Neural cell (in vitro differentiated cells): ENCODE measurements at regions not wholly inside any gene's neighbourhood (a gene's known extent, or its start where the extent isn't known, plus 50 kb on each side); places are given as distances from the start of the nearest gene placed in this dataset.

Source experiments
- H2AFZ ChIP-seq: fragments of 200-600, 300-800 bp; sonication (generic), shearing (Covaris generic); 2 replicates; pipeline ENCODE4 v1.6.0; 2014; ENCODE audit warnings: low read depth, mild to moderate bottlenecking, antibody characterized with exemption, low read length, moderate library complexity
- H3F3A ChIP-seq: fragments of 200-600 bp; shearing (Covaris generic); 2 replicates; pipeline ENCODE4 v1.6.1; 2016; ENCODE audit warnings: mild to moderate bottlenecking, moderate library complexity, mixed read lengths, antibody characterized with exemption, low read length; ENCODE audit not compliant: insufficient read depth, poor library complexity, severe bottlenecking
- H3K27ac ChIP-seq: fragments of 200-600, 300-800 bp; sonication (generic), shearing (Covaris generic); 2 replicates; pipeline ENCODE4 v1.5.1; 2014; ENCODE audit warnings: mild to moderate bottlenecking, low read length, moderate library complexity
- H3K27me3 ChIP-seq: fragments of 300-800, 200-600 bp; sonication (generic), shearing (Covaris generic); 2 replicates; pipeline ENCODE4 v1.6.0; 2014; ENCODE audit warnings: mild to moderate bottlenecking, low read depth, low read length, moderate library complexity; ENCODE audit not compliant: insufficient read depth
- H3K36me3 ChIP-seq: fragments of 300-800, 200-600 bp; sonication (generic), shearing (Covaris generic); 2 replicates; pipeline ENCODE4 v1.5.1; 2014; ENCODE audit warnings: mild to moderate bottlenecking, antibody characterized with exemption, low read length, moderate library complexity; ENCODE audit not compliant: insufficient read depth
- H3K4me2 ChIP-seq: fragments of 300-800, 200-600 bp; sonication (generic), shearing (Covaris generic); 2 replicates; pipeline ENCODE4 v1.6.0; 2014; ENCODE audit warnings: mild to moderate bottlenecking, low read length
- H3K4me3 ChIP-seq: fragments of 300-800, 200-600 bp; sonication (generic), shearing (Covaris generic); 2 replicates; pipeline ENCODE4 v1.5.1; 2014; ENCODE audit warnings: mild to moderate bottlenecking, low read length, moderate library complexity
- H3K79me2 ChIP-seq: fragments of 200-600 bp; shearing (Covaris generic); replicated peaks from 2 replicates; pipeline ENCODE4 v1.6.0; 2014; ENCODE audit warnings: mild to moderate bottlenecking, low read length, moderate library complexity; ENCODE audit not compliant: insufficient read depth
- H3K9ac ChIP-seq: fragments of 300-800, 200-600 bp; sonication (generic), shearing (Covaris generic); 2 replicates; pipeline ENCODE4 v1.6.1; 2016; ENCODE audit warnings: mild to moderate bottlenecking, low read length, mixed read lengths
- H3K9me2 ChIP-seq: fragments of 200-600 bp; shearing (Covaris generic); 2 replicates; pipeline ENCODE4 v1.6.1; 2016; ENCODE audit warnings: mild to moderate bottlenecking, low read length, mixed read lengths; ENCODE audit not compliant: insufficient read depth
- H3K9me3 ChIP-seq: fragments of 200-600, 300-800 bp; sonication (generic), shearing (Covaris generic); 2 replicates; pipeline ENCODE4 v1.6.1; 2016; ENCODE audit warnings: mild to moderate bottlenecking, mixed run types, low read length, moderate library complexity, mixed read lengths
- H4K20me1 ChIP-seq: fragments of 200-600 bp; shearing (Covaris generic); 2 replicates; pipeline ENCODE4 v1.6.1; 2016; ENCODE audit warnings: mild to moderate bottlenecking, mixed run types; ENCODE audit not compliant: insufficient read depth
- EP300 ChIP-seq: fragments of 450-650 bp; conservative IDR thresholded peaks from 2 replicates; pipeline ENCODE4 v1.6.1; 2014; ENCODE audit warnings: antibody characterized with exemption, mild to moderate bottlenecking, moderate library complexity; ENCODE audit not compliant: poor library complexity, severe bottlenecking
- EZH2 ChIP-seq: fragments of 200-600, 300-800 bp; shearing (Covaris generic), sonication (generic); IDR thresholded peaks from 2 replicates; pipeline ENCODE4 v1.6.1; 2014; ENCODE audit warnings: antibody characterized with exemption, low read length, borderline replicate concordance, mild to moderate bottlenecking; ENCODE audit not compliant: insufficient read depth, poor library complexity, severe bottlenecking
- MXI1 ChIP-seq: fragments of 450-650 bp; conservative IDR thresholded peaks from 2 replicates; pipeline ENCODE4 v1.6.1; 2014; ENCODE audit warnings: antibody characterized with exemption, mild to moderate bottlenecking; ENCODE audit not compliant: poor library complexity, severe bottlenecking
- POLR2AphosphoS5 ChIP-seq: IDR thresholded peaks from 2 replicates; pipeline ENCODE4 v1.6.1; 2012
- RAD21 ChIP-seq: fragments of 450-650 bp; conservative IDR thresholded peaks from 2 replicates; pipeline ENCODE4 v1.6.1; 2014; ENCODE audit warnings: antibody characterized with exemption, mild to moderate bottlenecking, moderate library complexity
- SMC3 ChIP-seq: fragments of 450-650 bp; conservative IDR thresholded peaks from 2 replicates; pipeline ENCODE4 v1.6.1; 2014; ENCODE audit warnings: antibody characterized with exemption, mild to moderate bottlenecking, moderate library complexity; ENCODE audit not compliant: poor library complexity
- TAF1 ChIP-seq: IDR thresholded peaks from 2 replicates; pipeline ENCODE4 v1.6.1; 2012; ENCODE audit warnings: low read depth
- TF ChIP-seq, protein P1 (sequence below): fragments of 450-650 bp; IDR thresholded peaks from 2 replicates; pipeline ENCODE4 v1.5.1; 2014; ENCODE audit warnings: antibody characterized with exemption, mild to moderate bottlenecking, moderate library complexity; ENCODE audit not compliant: poor library complexity, severe bottlenecking
- TF ChIP-seq, protein P2 (sequence below): IDR thresholded peaks from 2 replicates; pipeline ENCODE4 v1.6.1; 2012; ENCODE audit warnings: borderline replicate concordance

DNA sequence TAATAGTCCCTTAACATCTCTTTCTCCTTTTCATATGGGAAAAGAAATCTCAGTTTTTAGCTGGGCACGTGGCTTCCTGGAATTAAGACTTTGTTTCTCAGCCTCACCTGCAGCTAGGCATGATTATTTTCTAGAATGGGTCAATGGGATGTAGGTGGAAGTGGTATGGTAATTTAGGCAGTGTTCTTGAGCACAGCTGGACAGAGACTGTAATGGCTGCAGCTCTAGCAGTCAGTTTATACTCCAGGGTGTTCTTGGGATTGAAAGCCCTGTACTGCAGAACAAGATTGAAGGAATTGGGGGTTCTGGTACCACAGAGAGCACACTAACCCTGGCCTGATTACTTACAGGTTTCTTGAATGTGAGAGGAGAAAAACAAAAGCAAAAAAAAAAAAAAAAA lies 455.9 kb upstream of the ZNF608 start:
- Histone ChIP-seq H2AFZ (no peak overlapping the region), H3K4me3 (no peak overlapping the region), H4K20me1 (no peaks in the 10 kb centered on the region), H3F3A (no peaks in the 10 kb centered on the region), H3K9me3 (no peaks in the 10 kb centered on the region), H3K27ac (no peak overlapping the region), H3K9me2 (no peaks in the 10 kb centered on the region), H3K9ac (no peak overlapping the region), H3K36me3 (no peaks in the 10 kb centered on the region), H3K27me3 (no peaks in the 10 kb centered on the region), H3K4me2 (no peak overlapping the region), H3K79me2 (no peaks in the 10 kb centered on the region)
- TF ChIP-seq MXI1 = no peak
- TF ChIP-seq, protein P1, sequence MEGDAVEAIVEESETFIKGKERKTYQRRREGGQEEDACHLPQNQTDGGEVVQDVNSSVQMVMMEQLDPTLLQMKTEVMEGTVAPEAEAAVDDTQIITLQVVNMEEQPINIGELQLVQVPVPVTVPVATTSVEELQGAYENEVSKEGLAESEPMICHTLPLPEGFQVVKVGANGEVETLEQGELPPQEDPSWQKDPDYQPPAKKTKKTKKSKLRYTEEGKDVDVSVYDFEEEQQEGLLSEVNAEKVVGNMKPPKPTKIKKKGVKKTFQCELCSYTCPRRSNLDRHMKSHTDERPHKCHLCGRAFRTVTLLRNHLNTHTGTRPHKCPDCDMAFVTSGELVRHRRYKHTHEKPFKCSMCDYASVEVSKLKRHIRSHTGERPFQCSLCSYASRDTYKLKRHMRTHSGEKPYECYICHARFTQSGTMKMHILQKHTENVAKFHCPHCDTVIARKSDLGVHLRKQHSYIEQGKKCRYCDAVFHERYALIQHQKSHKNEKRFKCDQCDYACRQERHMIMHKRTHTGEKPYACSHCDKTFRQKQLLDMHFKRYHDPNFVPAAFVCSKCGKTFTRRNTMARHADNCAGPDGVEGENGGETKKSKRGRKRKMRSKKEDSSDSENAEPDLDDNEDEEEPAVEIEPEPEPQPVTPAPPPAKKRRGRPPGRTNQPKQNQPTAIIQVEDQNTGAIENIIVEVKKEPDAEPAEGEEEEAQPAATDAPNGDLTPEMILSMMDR = no peak
- no peak for TF ChIP-seq EZH2
- TF ChIP-seq, protein P2, sequence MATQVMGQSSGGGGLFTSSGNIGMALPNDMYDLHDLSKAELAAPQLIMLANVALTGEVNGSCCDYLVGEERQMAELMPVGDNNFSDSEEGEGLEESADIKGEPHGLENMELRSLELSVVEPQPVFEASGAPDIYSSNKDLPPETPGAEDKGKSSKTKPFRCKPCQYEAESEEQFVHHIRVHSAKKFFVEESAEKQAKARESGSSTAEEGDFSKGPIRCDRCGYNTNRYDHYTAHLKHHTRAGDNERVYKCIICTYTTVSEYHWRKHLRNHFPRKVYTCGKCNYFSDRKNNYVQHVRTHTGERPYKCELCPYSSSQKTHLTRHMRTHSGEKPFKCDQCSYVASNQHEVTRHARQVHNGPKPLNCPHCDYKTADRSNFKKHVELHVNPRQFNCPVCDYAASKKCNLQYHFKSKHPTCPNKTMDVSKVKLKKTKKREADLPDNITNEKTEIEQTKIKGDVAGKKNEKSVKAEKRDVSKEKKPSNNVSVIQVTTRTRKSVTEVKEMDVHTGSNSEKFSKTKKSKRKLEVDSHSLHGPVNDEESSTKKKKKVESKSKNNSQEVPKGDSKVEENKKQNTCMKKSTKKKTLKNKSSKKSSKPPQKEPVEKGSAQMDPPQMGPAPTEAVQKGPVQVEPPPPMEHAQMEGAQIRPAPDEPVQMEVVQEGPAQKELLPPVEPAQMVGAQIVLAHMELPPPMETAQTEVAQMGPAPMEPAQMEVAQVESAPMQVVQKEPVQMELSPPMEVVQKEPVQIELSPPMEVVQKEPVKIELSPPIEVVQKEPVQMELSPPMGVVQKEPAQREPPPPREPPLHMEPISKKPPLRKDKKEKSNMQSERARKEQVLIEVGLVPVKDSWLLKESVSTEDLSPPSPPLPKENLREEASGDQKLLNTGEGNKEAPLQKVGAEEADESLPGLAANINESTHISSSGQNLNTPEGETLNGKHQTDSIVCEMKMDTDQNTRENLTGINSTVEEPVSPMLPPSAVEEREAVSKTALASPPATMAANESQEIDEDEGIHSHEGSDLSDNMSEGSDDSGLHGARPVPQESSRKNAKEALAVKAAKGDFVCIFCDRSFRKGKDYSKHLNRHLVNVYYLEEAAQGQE = no peak
- TF ChIP-seq POLR2AphosphoS5 = no peak

DNA sequence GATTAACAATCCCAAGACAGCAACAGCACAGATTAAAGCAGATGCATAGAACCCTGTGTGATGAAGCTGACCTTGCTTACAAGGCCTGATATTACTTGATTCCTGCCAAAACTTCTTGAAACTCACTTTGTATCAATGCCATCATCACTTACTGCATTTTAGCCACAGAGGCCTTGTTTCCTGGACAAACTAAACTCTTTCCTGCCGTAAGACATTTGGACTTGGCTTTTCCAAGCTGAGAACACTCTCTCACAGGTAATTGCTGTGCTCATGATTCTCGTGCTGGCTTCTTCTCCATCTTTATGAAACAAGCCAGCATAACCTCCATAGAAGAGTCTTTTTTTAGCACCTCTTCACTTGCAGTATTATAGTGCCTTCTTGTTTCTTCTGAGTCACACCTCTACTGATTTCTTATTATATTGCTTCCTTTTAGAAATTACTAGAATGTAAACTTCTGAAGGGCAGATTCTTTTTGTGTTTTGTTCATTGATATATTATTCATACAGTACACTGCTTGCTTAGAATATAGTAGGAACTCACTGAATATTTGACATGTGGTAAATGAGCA lies 456.5 kb upstream of the ZNF608 start:
- H3K27me3 ChIP-seq = no peaks in the 10 kb centered on the region
- no peaks in the 10 kb centered on the region for H3K9me2 ChIP-seq
- no peak for TF ChIP-seq SMC3
- TF ChIP-seq MXI1 = no peak
- TF ChIP-seq POLR2AphosphoS5 = no peak
- no peak for TF ChIP-seq EZH2
- TF ChIP-seq, protein P2 = no peak
- no peak for TF ChIP-seq RAD21
- TF ChIP-seq, protein P1 = no peak
- TF ChIP-seq TAF1 = no peak
- no peak for TF ChIP-seq EP300
- H3K9me3 ChIP-seq = no peaks in the 10 kb centered on the region
- no peak overlapping the region for H3K9ac ChIP-seq
- H3K36me3 ChIP-seq = no peaks in the 10 kb centered on the region
- no peaks in the 10 kb centered on the region for H3F3A ChIP-seq
- H2AFZ ChIP-seq = no peak overlapping the region
- no peaks in the 10 kb centered on the region for H3K79me2 ChIP-seq
- H4K20me1 ChIP-seq = no peaks in the 10 kb centered on the region
- H3K27ac ChIP-seq = no peak overlapping the region
- H3K4me2 ChIP-seq = no peak overlapping the region
- H3K4me3 ChIP-seq = no peak overlapping the region
